CD4-positive, alpha-beta memory T cell (primary cell): ENCODE measurements at regions not wholly inside any gene's neighbourhood (a gene's known extent, or its start where the extent isn't known, plus 50 kb on each side); places are given as distances from the start of the nearest gene placed in this dataset.

Experiments
- CTCF ChIA-PET: fragments of 350-600 bp; sonication (Branson Sonifier 250); formaldehyde crosslinking; loops from one replicate; lab custom pipeline; 2021; ENCODE audit warnings: inconsistent platforms; ENCODE audit not compliant: partially characterized antibody; lab: Charles Lee
- POLR2A ChIA-PET: fragments of 350-600 bp; sonication (Branson Sonifier 250); formaldehyde crosslinking; loops from one replicate; lab custom pipeline; 2021; ENCODE audit not compliant: partially characterized antibody; lab: Charles Lee
- DNase-seq, 5 donors: peaks; one replicate each; pipeline versions ENCODE4 v3.0.0 to v3.0.0-alpha.2; 2020 to 2022; ENCODE audit warnings: mixed read lengths in 1 of 5
- H3K27ac ChIP-seq: one replicate; pipeline ENCODE4 v1.7.0; 2013; ENCODE audit warnings: low read depth, low read length
- H3K27me3 ChIP-seq: 2 replicates; pipeline ENCODE4 v1.7.0; 2013; ENCODE audit warnings: mild to moderate bottlenecking, low read length, moderate library complexity; ENCODE audit not compliant: insufficient read depth
- H3K36me3 ChIP-seq: 2 replicates; pipeline ENCODE4 v1.7.0; 2013; ENCODE audit warnings: mild to moderate bottlenecking, low read length, moderate library complexity; ENCODE audit not compliant: insufficient read depth
- H3K4me1 ChIP-seq: 2 replicates; pipeline ENCODE4 v1.7.0; 2013; ENCODE audit warnings: mild to moderate bottlenecking, low read length, moderate library complexity; ENCODE audit not compliant: insufficient read depth
- H3K4me3 ChIP-seq, 2 donors: one replicate each; pipeline ENCODE4 v1.7.0; 2013; ENCODE audit warnings: low read length in 2 of 2, mild to moderate bottlenecking in 1 of 2
- H3K9me3 ChIP-seq, 2 donors: one replicate each; pipeline ENCODE4 v1.7.0; 2013; ENCODE audit warnings: low read length in 2 of 2, control low read depth in 1 of 2; ENCODE audit not compliant: control insufficient read depth in 1 of 2
- H3K27ac Mint-ChIP-seq, 7 donors: one replicate each; pipeline ENCODE4 v1.8.0; 2020 to 2021; ENCODE audit warnings: mixed read lengths in 7 of 7, mild to moderate bottlenecking in 6 of 7, inconsistent platforms in 3 of 7, moderate library complexity in 3 of 7
- H3K27me3 Mint-ChIP-seq, 2 donors: one replicate each; pipeline ENCODE4 v1.8.0; 2020 to 2021; ENCODE audit warnings: mixed read lengths in 2 of 2
- H3K36me3 Mint-ChIP-seq, 2 donors: one replicate each; pipeline ENCODE4 v1.8.0; 2020 to 2021; ENCODE audit warnings: mixed read lengths in 2 of 2, inconsistent platforms in 1 of 2, mild to moderate bottlenecking in 1 of 2
- H3K4me1 Mint-ChIP-seq, 4 donors: one replicate each; pipeline ENCODE4 v1.8.0; 2020 to 2021; ENCODE audit warnings: mixed read lengths in 4 of 4, mild to moderate bottlenecking in 1 of 4
- H3K4me3 Mint-ChIP-seq, 8 donors: one replicate each; pipeline ENCODE4 v1.8.0; 2020 to 2021; ENCODE audit warnings: mixed read lengths in 8 of 8, mild to moderate bottlenecking in 7 of 8, moderate library complexity in 6 of 8, inconsistent platforms in 3 of 8
- H3K9me3 Mint-ChIP-seq, 8 donors: one replicate each; pipeline ENCODE4 v1.8.0; 2020 to 2021; ENCODE audit warnings: mixed read lengths in 8 of 8, mild to moderate bottlenecking in 5 of 8, inconsistent platforms in 3 of 8, moderate library complexity in 1 of 8
- intact Hi-C: fragments of 100-400 bp; cut with micrococcal nuclease; formaldehyde crosslinking; loops from one replicate; pipeline ENCODE4 v1.15.1; 2023

DNA sequence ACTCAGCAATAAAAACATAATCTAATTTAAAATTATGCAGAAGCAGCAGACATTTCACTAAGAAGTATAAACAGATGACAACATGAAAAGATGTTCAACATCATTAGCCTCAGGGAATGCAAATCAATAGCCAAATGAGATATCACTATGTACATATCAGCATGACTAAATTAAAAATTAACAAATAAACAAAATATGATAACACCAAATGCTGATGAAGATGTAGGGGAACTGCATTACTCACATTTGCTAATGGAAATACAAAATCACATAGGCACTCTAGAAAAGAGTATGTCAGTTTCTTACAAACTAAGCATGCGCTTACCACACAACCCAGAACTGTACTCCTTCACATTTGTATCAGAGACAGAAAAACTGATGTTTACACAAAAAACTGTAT, 487.2 kb upstream of the REG3G start:
- ChIA-PET CTCF (no interaction called here), POLR2A (no interaction called here)
- H3K9me3 ChIP-seq, result no peaks in the 10 kb centered on the region

DNA sequence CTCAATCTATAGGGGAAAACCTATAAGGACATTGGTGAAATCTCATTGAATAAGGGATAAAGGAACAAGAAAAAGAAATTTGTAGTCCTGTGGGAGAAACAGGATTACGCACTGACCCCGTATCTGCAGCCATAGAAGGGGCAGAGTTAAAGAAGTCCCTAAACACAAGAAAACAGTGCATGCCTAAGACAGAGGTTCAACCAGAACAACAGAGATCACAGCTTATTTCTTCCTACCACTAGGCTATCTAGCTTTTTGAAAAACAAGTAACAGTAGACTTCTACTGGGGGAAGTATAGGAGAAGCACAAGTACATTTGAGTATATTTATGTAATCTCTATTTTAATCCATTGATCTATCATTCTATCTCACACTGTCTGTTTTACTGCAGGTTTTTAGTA, 485.2 kb upstream of the REG3G start:
- POLR2A ChIA-PET, result no interaction called here

More for the DNA sequence above, 487.2 kb upstream of the REG3G start:
- H3K27ac ChIP-seq, result no peak overlapping the region
- intact Hi-C loops, result no loop called here
- peaks cover 2 to 29% (median 21%) of the 10 kb centered on the region in 8 donors for H3K9me3 Mint-ChIP-seq
- no peak overlapping the region for H3K27ac Mint-ChIP-seq
- H3K27me3 Mint-ChIP-seq, result no peaks in the 10 kb centered on the region
- H3K27me3 ChIP-seq, result no peaks in the 10 kb centered on the region
- no peaks in the 10 kb centered on the region for H3K4me1 Mint-ChIP-seq
- H3K4me3 Mint-ChIP-seq, result no peak overlapping the region
- no peak for DNase-seq
- H3K36me3 Mint-ChIP-seq, result no peaks in the 10 kb centered on the region
- H3K36me3 ChIP-seq, result no peaks in the 10 kb centered on the region
- no peaks in the 10 kb centered on the region for H3K4me1 ChIP-seq
- no peak overlapping the region for H3K4me3 ChIP-seq

DNA sequence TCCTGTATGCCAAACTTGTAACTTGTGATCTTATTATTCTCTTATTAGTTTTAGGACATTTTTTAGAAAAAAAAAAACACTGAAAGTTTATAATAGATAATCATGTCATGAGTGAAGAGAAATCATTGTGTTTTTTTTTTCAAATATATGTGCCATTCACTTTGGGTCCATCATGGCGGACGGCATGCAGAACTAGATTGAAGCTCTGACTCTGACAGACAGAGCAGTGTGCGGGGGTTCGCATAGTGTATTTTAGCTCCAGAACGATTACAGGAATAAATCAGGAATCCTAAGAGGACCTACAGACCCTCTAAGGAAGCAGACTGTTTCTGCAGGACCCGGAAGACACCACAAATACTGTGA, 484.4 kb upstream of the REG3G start:
- Mint-ChIP-seq H3K4me3 (no peak overlapping the region), H3K9me3 (peaks cover 2 to 39% (median 26%) of the 10 kb centered on the region in 8 donors), H3K27me3 (no peaks in the 10 kb centered on the region), H3K36me3 (no peaks in the 10 kb centered on the region), H3K27ac (no peak overlapping the region), H3K4me1 (no peaks in the 10 kb centered on the region)
- no peaks in the 10 kb centered on the region for H3K4me1 ChIP-seq
- DNase-seq, result no peak
- H3K27me3 ChIP-seq, result no peaks in the 10 kb centered on the region
- H3K36me3 ChIP-seq, result no peaks in the 10 kb centered on the region
- no peak overlapping the region for H3K27ac ChIP-seq
- H3K9me3 ChIP-seq, result no peaks in the 10 kb centered on the region
- intact Hi-C loops, result no loop called here
- H3K4me3 ChIP-seq, result no peak overlapping the region
- POLR2A ChIA-PET, result no interaction called here
- CTCF ChIA-PET, result no interaction called here

More for the DNA sequence above, 485.2 kb upstream of the REG3G start:
- Mint-ChIP-seq H3K4me1 (no peaks in the 10 kb centered on the region), H3K27me3 (no peaks in the 10 kb centered on the region), H3K9me3 (peaks cover 2 to 33% (median 25%) of the 10 kb centered on the region in 8 donors), H3K36me3 (no peaks in the 10 kb centered on the region), H3K4me3 (no peak overlapping the region), H3K27ac (no peak overlapping the region)
- DNase-seq, result no peak
- Histone ChIP-seq H3K27me3 (no peaks in the 10 kb centered on the region), H3K4me1 (no peaks in the 10 kb centered on the region), H3K9me3 (no peaks in the 10 kb centered on the region), H3K27ac (no peak overlapping the region), H3K36me3 (no peaks in the 10 kb centered on the region), H3K4me3 (no peak overlapping the region)
- CTCF ChIA-PET, result no interaction called here
- intact Hi-C loops, result no loop called here

DNA sequence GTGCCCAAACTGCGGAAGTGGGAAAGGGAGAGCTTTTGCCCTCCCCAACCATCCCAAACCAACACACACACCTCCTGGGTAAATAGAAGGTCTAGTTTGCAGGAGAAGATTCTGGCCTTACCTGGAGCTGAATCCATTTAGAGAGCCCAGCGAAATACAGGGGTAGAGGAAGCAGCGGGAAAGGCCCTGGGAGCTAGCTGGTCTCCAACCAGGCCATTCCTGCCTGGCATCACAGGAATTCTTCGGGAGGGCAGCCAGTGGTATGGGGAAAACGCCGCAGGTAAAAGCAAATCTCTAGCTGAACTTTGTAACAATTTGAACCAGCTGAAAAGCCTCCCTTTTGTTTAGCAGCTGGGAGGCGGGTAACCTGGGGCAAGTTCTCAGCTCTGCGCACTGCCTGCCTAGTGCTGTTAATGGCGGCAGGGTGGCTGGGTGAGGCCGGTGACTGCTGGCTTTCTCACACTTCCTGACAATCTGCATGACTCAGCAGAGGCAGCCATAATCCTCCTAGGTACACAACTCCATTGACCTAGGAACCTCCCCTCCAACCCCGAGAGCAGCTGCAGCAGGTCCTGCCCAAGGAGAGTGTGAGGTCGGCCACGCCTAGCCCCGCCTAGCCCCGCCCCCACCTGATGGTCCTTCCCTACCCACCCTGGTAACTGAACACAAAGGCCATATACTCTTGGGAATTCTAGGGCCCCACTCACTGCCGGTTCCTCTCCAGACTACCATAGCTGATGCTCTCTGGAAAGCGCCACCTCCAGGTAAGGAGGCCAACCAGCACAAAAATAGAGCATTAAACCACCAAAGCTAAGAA, 483.8 kb upstream of the REG3G start:
- H3K27ac Mint-ChIP-seq, result no peak overlapping the region
- H3K4me3 ChIP-seq, result no peak overlapping the region
- H3K4me1 Mint-ChIP-seq, result no peaks in the 10 kb centered on the region
- no peaks in the 10 kb centered on the region for H3K27me3 ChIP-seq
- no peaks in the 10 kb centered on the region for H3K36me3 ChIP-seq
- H3K4me3 Mint-ChIP-seq, result no peak overlapping the region
- no peak overlapping the region for H3K27ac ChIP-seq
- ChIA-PET CTCF (no interaction called here), POLR2A (no interaction called here)
- no peaks in the 10 kb centered on the region for H3K4me1 ChIP-seq
- H3K9me3 ChIP-seq, result no peaks in the 10 kb centered on the region
- peaks cover 2 to 45% (median 27%) of the 10 kb centered on the region in 8 donors for H3K9me3 Mint-ChIP-seq
- intact Hi-C loops, result no loop called here
- H3K27me3 Mint-ChIP-seq, result no peaks in the 10 kb centered on the region
- no peak for DNase-seq
- no peaks in the 10 kb centered on the region for H3K36me3 Mint-ChIP-seq

DNA sequence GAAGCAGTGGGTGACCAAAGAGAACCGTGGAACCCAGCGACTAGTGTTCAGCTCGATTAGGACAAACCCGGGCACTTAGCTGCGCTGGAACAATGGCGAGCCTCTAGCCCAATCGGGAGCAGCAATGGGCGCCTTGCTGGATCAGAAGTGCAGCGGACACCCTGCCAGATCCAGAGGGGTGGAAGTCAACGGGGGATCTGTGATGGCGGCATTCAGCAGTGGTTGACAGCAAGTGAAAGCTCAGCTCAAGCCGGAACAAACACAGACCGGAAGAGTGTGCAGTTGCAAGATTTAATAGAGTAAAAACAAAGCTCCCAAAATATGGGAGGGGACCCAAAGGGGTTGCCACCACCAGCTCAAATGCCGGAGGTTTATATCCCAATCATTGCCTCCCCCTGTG, 478.7 kb upstream of the REG3G start:
- H3K9me3 Mint-ChIP-seq, result peaks cover 4 to 46% (median 21%) of the 10 kb centered on the region in 8 donors
- no peaks in the 10 kb centered on the region for H3K27me3 ChIP-seq
- no peak overlapping the region for H3K4me3 Mint-ChIP-seq
- no peaks in the 10 kb centered on the region for H3K27me3 Mint-ChIP-seq
- intact Hi-C loops, result no loop called here
- H3K36me3 ChIP-seq, result no peaks in the 10 kb centered on the region
- H3K9me3 ChIP-seq, result no peaks in the 10 kb centered on the region
- no peak overlapping the region for H3K27ac Mint-ChIP-seq
- CTCF ChIA-PET, result no interaction called here
- no peak for DNase-seq
- no peaks in the 10 kb centered on the region for H3K36me3 Mint-ChIP-seq
- POLR2A ChIA-PET, result no interaction called here
- H3K27ac ChIP-seq, result no peak overlapping the region
- no peaks in the 10 kb centered on the region for H3K4me1 ChIP-seq
- H3K4me1 Mint-ChIP-seq, result no peaks in the 10 kb centered on the region
- H3K4me3 ChIP-seq, result no peak overlapping the region

DNA sequence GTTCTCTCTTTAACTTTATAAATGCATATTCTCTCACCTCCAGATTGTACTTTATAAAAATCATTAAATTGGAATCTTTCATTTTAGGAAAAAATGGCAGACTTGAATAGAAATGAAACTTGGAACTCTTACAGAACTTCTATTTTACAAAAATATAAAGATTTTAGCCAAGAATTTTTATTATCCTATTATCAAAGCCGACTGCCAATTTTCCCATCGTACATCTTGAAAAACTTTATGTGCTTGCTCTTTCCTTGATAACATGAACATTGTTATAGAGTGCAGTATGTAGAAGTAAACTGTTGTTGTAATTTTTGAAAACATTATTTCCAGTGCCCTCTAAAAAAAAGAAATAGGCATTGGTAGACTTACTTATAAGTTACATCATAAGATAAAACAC, 475.7 kb upstream of the REG3G start:
- ChIA-PET POLR2A (no interaction called here), CTCF (no interaction called here)
- Histone ChIP-seq H3K4me1 (no peaks in the 10 kb centered on the region), H3K4me3 (no peak overlapping the region), H3K27ac (no peak overlapping the region), H3K36me3 (no peaks in the 10 kb centered on the region), H3K27me3 (no peaks in the 10 kb centered on the region), H3K9me3 (no peaks in the 10 kb centered on the region)
- no peak for DNase-seq
- intact Hi-C loops, result no loop called here
- Mint-ChIP-seq H3K9me3 (peaks cover 4 to 40% (median 18%) of the 10 kb centered on the region in 8 donors), H3K4me3 (no peak overlapping the region), H3K27ac (no peak overlapping the region), H3K4me1 (no peaks in the 10 kb centered on the region), H3K27me3 (no peaks in the 10 kb centered on the region), H3K36me3 (no peaks in the 10 kb centered on the region)

DNA sequence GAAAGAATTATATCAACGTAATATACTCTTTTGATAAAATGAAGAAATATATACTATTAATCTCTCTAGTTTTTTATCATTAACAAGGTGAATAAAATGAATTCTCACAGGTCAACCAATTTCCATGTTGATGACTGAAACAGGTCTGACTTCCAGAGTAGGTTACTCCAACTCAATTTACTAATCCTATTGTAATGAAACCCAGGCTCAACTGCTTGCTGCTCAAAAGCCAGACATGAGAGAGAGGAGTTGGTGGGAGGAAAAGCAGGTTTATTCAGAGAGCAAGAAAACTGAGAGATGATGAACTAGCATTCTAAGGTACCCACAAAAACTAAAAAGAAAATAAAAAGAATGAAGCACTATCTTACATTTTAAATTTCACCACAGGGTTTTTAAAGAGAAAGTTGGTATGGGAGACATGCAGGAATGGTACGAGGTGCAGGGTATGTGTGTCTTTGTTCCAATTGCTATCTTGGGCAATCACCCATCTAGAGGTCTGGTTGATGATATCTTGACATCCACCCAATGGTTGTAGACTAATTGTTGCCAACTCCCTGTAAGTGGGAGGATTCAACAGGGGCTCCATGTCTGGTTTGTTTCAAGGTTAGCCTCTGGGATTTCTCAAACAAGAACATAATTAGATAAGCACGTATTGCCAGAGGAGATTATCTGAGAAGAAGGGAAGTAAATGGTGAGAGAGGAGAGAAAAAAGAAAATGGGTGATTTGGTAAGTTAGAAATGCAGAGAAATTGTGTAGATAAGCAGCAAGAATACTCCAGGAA, 471.4 kb upstream of the REG3G start:
- no peak for DNase-seq
- Histone ChIP-seq H3K27ac (no peak overlapping the region), H3K4me1 (no peaks in the 10 kb centered on the region), H3K9me3 (peaks cover 0 to 4% of the 10 kb centered on the region in 2 donors), H3K36me3 (no peaks in the 10 kb centered on the region), H3K27me3 (no peaks in the 10 kb centered on the region), H3K4me3 (no peak overlapping the region)
- H3K27me3 Mint-ChIP-seq, result no peaks in the 10 kb centered on the region
- intact Hi-C loops, result no loop called here
- no peaks in the 10 kb centered on the region for H3K36me3 Mint-ChIP-seq
- no peak overlapping the region for H3K27ac Mint-ChIP-seq
- ChIA-PET POLR2A (no interaction called here), CTCF (no interaction called here)
- no peaks in the 10 kb centered on the region for H3K4me1 Mint-ChIP-seq
- H3K9me3 Mint-ChIP-seq, result peaks cover 3 to 26% (median 12%) of the 10 kb centered on the region in 8 donors
- H3K4me3 Mint-ChIP-seq, result no peak overlapping the region
